Psoas muscle (tissue), 7 donors: ENCODE measurements at regions not wholly inside any gene's neighbourhood (a gene's known extent, or its start where the extent isn't known, plus 50 kb on each side); places are given as distances from the start of the nearest gene placed in this dataset.

Source experiments
- ATAC-seq, 4 donors: fragments of 200-7000 bp; cut with Tn5 transposase; one replicate each; pipeline ENCODE4 v1.9.1; 2020; ENCODE audit warnings: moderate library complexity in 3 of 4, mild to moderate bottlenecking in 2 of 4
- DNase-seq, 2 donors: peaks; one replicate each; pipeline ENCODE4 v3.0.0-alpha.2; 2020
- H3K27ac ChIP-seq: fragments of 200-600 bp; one replicate; pipeline ENCODE4 v1.8.0; 2022
- H3K27me3 ChIP-seq, 3 donors: fragments of 200-600 bp in 1 of 3; one replicate each; pipeline versions ENCODE4 v1.6.1 to v1.8.0; 2013 to 2022; ENCODE audit warnings: low read length in 2 of 3, mild to moderate bottlenecking in 2 of 3, moderate library complexity in 1 of 3; ENCODE audit not compliant: insufficient read depth in 3 of 3
- H3K36me3 ChIP-seq, 2 donors: fragments of 200-600 bp in 1 of 2; one replicate each; pipeline versions ENCODE4 v1.6.1 to v1.8.0; 2013 to 2022; ENCODE audit warnings: low read depth in 1 of 2, mild to moderate bottlenecking in 1 of 2, moderate library complexity in 1 of 2; ENCODE audit not compliant: insufficient read depth in 1 of 2
- H3K4me1 ChIP-seq: fragments of 200-600 bp; one replicate; pipeline ENCODE4 v1.8.0; 2022
- H3K4me3 ChIP-seq: fragments of 200-600 bp; one replicate; pipeline ENCODE4 v1.8.0; 2022; ENCODE audit warnings: mild to moderate bottlenecking
- H3K9me3 ChIP-seq: fragments of 200-600 bp; one replicate; pipeline ENCODE4 v1.8.0; 2022
- CTCF ChIP-seq: fragments of 200-600 bp; IDR thresholded peaks from one replicate; pipeline ENCODE4 v1.8.0; 2022; ENCODE audit warnings: antibody characterized with exemption
- WGBS, 3 donors: extraction: QIAGEN DNeasy Blood & Tissue Kit; methylation state at CpG; one replicate each; pipeline versions ENCODE4 v1.1.6 to v1.1.7; 2013; 5-methylcytosine and 5-hydroxymethylcytosine counted together
- intact Hi-C, 2 donors: fragments of 100-400 bp; cut with DNase I; formaldehyde crosslinking; loops; one replicate each; pipeline versions ENCODE4 v1.11.0 to v1.14.2; 2022
- donor health status: healthy with polysubstance abuse.
- donor health status: DM: no; HTN: no; CAD: no; lungs with moderate emphysema.
- donor health status: Bipolar disorder and iron deficiency.
- donor health status: healthy.
- donor health status: DM: yes; HTN: yes; CAD: no.
- donor health status: DM: no; HTN: no; CAD: no.
- donor health status: DM: yes; HTN: yes; CAD: no.

DNA sequence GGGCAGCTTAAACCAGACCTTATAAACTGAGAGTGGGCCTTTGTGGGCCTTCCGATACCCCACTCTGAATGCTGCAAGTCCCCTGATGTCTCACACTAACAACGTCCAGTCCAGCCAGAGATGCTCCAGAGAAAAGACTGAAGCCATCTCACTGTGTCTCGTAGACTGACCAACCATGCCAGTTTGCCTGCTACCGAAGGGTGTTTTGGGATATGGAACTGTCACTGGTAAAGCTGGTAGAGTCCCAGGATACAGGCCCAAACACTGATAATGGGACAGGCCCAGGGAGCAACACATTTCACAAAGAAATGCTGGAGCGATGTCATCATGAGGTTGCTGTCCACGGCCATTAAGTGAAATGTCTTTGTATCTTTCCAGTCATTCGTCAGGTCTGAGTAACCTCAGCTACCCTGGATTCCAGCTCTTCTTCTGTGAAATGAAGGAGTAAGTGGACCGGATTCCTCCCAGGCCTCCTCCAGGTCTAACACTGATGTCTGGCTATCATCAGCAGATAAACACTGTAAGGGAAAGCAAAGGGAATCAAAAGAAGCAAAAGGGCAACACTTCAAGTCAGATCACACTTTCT, 81.6 kb downstream of the SLC5A7 start:
- 81% methylated on average over 8 of the region's 8 CpGs for whole genome bisulfite sequencing, 3 donors
- Histone ChIP-seq H3K4me1 (no peaks in the 10 kb centered on the region), H3K9me3 (no peaks in the 10 kb centered on the region), H3K4me3 (no peak overlapping the region), H3K27ac (no peak overlapping the region), H3K36me3 (no peaks in the 10 kb centered on the region), H3K27me3 (no peaks in the 10 kb centered on the region)
- no peak for ATAC-seq
- TF ChIP-seq CTCF, result no peak
- intact Hi-C loops, result no loop called here
- no peak for DNase-seq

GRCh38 chr2:108069515-108070310, 83.4 kb downstream of the SLC5A7 start:
- no peak for ATAC-seq
- no peak for DNase-seq
- intact Hi-C loops, result no loop called here
- WGBS, 3 donors, result 70 to 79% (median 72%) methylated on average over 8 of the region's 8 CpGs
- Histone ChIP-seq H3K4me1 (no peaks in the 10 kb centered on the region), H3K27ac (no peak overlapping the region), H3K9me3 (no peaks in the 10 kb centered on the region), H3K36me3 (no peaks in the 10 kb centered on the region), H3K4me3 (no peak overlapping the region), H3K27me3 (no peaks in the 10 kb centered on the region)
- TF ChIP-seq CTCF, result no peak

- Histone ChIP-seq H3K9me3 (no peaks in the 10 kb centered on the region), H3K36me3 (no peaks in the 10 kb centered on the region), H3K4me3 (no peak overlapping the region), H3K4me1 (no peaks in the 10 kb centered on the region), H3K27me3 (no peaks in the 10 kb centered on the region), H3K27ac (no peak overlapping the region)
- no peak for TF ChIP-seq CTCF
- intact Hi-C loops, result no loop called here
- 43 to 45% (median 44%) methylated on average over 4 of the region's 4 CpGs for WGBS, 3 donors
- ATAC-seq (no peak), DNase-seq (no peak)
These were observed 87.2 kb downstream of the SLC5A7 start for GRCh38 chr2:108073415-108074072.

GRCh38 chr2:108074150-108074549, 87.8 kb downstream of the SLC5A7 start:
- TF ChIP-seq CTCF, result no peak
- DNase-seq, result no peak
- intact Hi-C loops, result no loop called here
- no peak overlapping the region for H3K4me3 ChIP-seq
- no peaks in the 10 kb centered on the region for H3K36me3 ChIP-seq
- H3K9me3 ChIP-seq, result no peaks in the 10 kb centered on the region
- no peak for ATAC-seq
- 69 to 74% (median 71%) methylated on average over 4 of the region's 4 CpGs for WGBS, 3 donors
- H3K4me1 ChIP-seq, result no peaks in the 10 kb centered on the region
- no peak overlapping the region for H3K27ac ChIP-seq
- no peaks in the 10 kb centered on the region for H3K27me3 ChIP-seq
